NOMO-1 treated with DMSO at 0.1 percent for 48 hours (cell line): ENCODE measurements at regions not wholly inside any gene's neighbourhood (a gene's known extent, or its start where the extent isn't known, plus 50 kb on each side); places are given as distances from the start of the nearest gene placed in this dataset.

Experiments
- DNase-seq: peaks from one replicate; lab custom pipeline; 2025; ENCODE audit not compliant: unreplicated experiment; lab: John Stamatoyannopoulos, UW

DNA sequence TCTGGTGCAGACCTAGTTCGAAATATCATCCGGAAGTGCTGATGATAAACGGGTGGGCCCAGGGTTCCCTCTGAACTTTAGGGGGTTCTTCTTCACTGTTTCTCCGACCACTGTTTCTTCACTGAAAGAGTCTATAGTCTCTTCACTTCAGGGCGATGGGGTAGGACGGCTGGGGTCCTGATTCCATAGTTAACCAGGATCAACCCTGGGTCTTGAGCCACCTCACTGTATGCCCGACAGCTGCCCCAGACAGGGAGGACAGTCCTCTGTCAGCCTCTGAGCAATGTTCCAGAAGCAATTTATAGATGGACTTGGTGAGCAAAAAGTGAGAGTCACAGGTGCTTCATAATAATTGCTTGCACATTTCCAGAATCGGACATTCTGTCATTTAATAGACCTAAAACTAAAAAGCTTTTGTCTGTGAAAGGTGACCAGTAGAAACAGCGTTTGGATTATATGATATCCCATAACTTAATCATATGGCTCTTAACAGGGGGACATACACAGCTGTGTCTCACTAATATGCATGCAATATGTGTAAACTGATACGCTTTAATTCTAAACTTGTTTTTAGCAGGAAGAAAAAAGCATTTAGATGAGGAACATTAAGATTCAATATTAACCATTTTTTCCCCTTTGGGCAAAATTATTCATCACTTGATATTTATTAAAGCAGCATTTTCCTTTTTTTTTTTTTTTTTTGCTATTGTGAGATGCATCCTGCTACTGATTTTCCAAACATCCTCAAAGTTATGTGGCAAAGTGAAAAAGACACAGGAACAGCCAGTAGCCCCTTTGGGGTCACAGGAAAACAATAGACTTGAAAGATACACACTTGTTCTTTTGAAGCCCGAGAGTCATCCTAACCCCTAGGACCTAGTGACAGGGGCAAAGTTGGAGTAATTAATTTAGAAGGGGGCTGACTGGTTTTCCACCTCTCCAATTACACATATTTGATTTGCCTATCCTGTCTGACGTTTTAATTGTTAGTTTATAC, 277.0 kb downstream of the ZNF536 start:
- DNase-seq, result no peak

DNA sequence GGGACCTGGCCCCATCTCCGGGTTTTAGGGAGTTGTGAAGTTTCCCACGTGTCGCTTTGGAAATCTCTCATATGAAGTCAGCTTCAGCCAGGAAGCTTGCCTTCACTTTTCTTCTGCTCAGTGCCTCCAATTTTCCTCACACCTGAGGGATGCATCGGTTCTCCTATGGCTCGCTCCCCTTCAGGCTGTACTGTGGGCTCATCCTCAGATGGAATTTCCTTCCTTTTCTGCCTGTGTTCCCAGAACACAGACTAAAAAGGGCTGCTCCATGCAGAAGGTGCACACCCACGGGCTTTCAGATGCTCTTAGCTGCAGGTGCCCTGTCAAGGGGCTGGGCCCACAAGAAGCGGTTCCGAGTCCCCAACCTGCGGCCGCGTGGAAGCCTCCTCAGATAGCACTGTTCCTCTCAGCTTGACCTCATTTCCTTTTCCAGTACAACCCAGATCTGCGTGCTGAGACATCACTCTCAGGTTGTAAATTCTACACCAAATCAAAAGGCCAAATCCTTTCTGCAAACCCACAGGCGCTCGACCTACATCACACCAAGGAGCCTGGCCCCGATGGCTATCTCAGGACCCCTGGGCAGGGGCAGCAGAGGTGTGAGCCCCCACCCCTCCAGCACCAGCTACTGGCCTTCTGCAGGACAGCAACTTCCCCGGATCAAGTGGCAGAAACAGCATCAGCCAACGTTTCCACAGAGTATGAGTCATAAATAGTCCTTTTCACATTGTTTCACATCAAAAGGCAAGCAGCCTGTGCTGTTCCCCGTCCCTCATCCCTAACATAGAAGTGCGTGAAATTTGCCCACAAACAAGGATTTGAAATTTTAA, 275.9 kb downstream of the ZNF536 start:
- DNase-seq, result no peak

DNA sequence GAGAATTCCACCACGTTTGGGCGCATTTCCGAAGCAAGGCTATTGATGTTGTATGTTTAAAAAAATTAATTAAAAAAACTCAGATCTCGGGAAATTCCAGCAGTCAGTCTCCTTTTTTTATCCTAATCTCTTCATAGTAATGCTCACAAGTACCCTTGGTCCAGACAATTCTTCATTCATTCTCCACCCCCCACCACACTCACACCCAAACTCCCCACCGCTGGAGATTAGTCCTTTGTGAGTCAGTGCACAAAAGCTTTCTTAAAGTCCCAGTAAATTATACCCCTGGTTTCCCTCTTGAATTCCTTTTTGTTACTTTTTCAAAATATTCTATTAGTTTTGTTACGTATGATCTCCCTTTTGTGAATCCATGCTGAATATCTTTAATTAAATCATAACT, 274.6 kb downstream of the ZNF536 start:
- DNase-seq, result no peak

DNA sequence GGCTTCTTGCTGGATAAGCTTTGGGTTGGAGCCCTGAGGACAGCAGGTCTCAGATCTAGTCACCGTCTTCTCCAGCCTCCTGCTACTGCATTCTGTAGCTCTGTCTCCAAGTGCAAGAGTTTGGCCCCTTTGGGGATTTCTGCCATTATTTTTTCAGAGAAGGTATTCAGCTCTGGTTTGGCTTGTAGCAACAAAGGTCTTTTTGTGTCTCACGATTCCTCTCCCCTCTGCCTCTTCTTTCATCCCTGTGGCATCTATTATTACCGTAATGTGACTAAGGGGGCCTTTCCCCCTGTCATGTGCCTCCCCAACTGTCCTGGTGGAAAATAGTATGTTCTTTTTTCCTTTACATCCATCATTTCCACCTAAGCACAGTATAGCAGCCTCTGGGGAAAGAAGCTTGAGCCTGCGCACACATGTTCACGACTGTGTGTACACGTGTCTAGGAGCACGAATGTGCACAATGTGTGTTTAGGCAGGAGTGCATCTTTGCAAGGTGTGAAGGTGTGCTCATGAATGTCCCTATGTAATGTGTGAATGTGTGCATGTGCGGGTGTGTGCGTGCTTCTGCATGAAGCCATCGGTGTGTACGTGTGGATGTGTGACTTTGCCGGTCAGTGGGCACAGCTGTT, 273.9 kb downstream of the ZNF536 start:
- no peak for DNase-seq

DNA sequence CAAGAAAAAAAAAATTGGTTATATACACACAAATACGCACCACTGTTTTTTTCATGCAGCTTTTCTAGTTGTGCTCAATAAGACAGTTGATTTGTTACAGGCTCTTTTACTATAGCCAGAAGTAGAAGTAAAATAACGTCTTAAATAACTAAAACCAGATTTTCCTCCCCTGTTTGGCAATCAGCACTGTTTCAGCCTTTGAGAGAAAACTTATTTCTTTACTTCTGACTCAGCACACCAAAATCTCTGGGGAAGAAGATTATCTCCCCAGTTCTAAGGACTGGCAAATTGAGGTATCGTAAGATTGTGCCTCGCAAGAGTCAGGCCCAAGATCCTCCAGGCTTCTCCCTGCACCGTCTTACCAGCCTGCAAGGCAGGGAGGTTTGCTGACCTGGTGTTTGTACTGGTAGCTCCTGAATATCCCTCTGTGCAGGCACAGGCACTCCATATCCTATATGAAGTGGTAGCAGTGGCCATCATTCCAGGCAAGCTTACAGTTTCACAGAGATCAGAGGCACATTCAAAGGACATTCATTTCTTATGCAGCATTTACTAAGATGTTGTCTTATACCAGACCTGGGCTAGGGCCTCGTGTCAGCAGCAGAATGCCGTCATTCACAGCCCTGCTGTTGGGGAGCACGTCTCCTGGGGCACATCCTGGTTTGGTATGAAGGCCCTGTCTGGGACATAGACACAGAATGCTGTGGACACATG, 268.2 kb downstream of the ZNF536 start:
- DNase-seq, result no peak

DNA sequence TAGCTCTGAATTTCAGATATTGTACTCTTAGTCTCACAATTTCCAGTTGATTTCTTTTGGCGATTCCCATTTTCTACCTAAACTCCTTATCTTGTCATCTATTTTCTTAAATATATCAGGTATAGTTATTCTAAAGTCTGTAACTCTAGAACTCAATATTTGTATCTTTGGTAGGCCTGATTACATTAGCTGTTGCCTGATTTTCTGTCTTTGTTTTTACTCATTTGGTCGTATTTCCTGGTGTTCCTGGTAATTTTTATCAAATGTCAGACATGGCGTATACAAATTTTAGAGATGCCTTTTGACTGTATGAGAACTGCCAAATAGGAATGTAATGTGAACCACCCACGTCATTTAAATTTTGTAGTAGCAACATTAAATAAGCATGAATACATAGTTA, 266.7 kb downstream of the ZNF536 start:
- no peak for DNase-seq

DNA sequence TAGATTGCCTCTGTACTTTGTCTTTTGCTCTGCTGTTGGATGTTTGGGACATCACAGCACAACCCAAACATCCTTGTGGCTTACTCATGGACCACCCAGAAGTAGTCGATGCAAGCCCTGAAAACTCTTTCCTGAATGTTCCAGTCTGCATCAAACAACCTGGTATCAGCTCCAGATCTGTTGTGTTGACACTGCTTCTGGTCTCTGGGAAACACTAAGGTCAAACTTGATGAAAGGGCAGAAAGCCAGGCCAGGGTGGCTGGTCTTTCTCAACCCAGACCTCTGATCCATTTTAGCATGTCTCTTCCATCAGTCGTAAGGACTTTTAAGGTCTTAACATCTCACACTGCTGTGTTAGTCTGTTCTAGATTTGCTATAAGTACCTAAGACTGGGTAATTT, 265.7 kb downstream of the ZNF536 start:
- no peak for DNase-seq

DNA sequence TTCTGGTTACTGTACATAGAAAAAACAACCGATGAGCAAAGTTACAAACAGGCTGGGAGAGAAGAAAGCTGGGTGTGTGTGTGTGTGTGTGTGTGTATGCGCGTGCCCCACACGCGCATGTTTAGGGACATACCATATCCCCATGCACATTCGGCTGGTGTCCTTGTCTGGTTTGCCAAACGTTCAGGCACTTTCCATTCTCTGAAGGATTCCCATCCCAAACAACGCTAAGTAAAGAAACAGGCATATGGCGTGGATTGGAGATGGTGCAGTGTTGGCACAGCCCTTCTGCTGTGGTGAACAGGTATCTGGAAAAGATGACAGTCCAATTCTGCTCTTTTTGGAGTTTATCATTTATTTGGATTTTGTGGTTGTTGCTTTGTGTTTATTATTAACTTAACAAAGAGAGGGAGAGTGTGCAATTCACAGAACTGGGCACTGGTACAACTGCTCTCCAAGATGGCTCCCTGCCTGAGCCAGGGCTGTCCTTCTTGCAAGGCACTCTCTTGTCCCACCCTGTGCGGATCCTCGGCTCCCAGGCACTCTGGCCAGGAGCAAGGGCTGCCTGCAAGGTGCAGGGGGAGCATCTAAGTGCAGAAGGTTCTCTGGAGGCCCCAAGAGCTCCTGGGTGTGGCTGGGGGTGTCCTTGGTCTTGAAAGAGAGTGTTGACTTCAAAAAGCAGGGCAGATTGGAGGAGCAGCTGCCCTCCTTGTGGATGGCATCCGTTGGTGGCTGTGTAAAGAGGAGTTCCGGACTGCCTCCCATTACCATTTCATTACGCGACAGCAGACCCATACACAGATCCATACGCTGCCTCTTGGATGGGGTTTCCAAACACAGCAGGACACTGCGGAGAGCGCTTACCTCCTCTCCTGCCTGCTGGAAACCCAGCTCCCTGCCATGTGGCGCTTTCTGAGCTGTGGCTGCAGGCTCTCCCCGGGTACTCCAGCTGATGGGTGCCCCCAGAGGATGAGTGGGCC, 263.1 kb downstream of the ZNF536 start:
- DNase-seq, result no peak

DNA sequence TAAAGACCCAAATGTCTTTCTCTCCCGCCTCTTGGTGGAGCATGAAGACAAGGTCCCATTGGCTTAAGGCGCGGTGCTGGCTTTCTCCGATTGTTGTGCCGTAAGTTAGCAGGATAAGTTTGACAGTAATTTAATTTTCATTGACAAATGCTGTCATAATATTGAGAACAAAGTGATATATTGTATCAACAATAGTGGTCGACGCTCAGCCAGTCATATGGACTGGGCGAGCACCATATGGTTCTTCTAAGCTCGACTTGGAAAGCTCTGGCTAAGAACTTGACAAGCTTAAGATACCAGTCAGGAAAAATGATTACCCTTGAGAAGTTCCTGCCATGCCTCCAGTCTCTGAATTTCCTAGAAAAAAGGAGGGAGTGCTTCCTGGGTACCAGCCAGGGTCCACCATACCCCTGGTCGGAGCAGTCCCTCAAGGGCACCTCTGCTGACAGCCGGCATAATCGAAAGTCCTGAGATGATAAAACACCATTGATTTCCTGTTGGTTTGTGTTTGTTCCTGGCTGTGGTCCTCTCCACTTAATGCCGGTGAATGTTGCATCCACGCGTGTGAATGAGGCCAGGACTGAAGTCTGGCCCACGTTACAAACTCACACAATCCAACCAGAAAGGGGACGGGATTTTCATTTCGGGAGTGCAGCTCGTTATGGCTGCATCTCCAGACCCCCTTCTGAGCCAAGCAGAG, 262.1 kb downstream of the ZNF536 start:
- no peak for DNase-seq

DNA sequence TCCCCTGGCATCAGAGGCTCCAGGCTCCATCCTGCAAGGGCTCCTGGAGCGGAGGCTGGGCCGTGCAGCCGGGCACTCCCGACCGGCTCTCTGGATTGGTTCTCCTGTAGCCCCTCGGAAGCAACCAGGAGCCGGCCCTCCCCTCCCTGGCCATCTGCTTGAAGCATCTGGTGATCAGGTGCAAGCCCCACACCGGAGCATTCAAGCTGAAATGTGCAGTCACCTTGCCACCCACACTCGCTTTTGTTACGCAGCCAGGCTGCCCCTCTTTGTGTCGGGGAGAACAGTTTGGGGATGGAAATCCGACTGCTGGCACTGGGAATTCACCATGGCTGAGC, 258.8 kb downstream of the ZNF536 start:
- DNase-seq, result no peak

DNA sequence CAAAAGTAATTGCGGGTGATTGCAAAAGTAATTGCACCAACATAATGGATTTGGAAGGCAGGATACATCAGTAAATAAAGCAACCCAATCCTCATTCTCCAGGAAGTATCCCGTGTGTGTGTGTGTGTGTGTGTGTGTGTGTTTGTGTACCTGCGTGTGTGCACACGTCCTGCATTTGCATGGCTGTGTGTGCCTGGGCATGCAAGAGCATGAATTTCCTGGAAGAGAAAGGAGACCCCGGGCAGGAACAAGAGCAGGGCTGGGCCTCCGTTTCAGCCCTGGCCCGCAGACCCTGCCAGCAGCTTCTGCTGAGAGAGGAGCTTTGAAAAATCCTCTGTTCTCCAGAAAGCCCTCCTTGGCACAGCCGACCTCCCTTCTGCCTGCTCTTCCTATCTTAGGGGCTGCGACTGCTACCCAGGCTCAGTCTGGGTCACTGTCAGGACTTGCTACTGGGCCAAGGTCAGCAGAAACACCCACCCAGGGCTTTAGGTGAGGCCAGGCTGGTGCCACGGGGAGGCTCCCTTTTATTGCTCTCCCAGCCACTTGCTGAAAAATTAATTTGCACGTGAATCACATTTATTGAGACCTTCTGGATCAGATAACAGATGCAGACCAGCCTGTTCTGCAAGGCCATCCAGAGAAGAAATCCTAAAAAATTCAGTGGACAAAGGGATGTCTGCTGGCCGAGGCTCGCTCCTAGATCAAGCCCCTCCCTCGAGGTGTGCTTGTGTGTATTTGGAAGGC, 258.3 kb downstream of the ZNF536 start:
- no peak for DNase-seq

DNA sequence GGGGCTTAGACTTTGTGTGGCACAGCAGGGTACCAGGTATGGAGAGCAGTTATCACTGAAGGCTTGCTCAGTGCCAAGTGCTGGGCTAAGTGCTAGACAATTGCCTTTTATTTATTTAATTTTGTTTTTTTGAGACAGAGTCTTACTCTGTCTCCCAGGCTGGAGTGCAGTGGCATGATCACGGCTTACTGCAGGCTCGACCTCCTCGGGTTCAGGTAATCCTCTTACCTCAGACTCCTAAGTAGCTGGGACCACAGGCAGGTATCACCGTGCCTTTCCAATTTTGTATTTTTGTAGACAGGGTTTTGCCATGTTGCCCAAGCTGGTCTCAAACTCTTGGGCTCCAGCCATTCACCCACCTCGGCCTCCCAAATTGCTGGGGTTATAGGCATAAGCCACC, 256.9 kb downstream of the ZNF536 start:
- DNase-seq, result no peak

DNA sequence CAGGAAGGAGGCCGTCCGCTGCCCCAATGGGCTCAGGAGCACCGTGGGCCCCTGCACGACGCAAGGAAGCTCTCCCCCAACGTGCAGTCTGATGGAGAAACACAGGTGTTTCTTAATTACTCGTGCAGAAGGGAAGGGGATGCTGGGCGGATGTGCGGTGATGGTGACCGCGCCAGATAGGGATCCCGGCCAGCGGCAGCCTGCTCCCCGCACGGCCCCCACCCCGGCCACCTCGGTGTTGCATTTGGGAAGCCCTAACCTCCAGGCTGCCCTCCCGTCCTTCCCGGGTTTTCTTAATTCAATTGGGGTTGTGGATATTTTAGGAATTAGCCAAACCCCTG, 254.4 kb downstream of the ZNF536 start:
- DNase-seq, result no peak

DNA sequence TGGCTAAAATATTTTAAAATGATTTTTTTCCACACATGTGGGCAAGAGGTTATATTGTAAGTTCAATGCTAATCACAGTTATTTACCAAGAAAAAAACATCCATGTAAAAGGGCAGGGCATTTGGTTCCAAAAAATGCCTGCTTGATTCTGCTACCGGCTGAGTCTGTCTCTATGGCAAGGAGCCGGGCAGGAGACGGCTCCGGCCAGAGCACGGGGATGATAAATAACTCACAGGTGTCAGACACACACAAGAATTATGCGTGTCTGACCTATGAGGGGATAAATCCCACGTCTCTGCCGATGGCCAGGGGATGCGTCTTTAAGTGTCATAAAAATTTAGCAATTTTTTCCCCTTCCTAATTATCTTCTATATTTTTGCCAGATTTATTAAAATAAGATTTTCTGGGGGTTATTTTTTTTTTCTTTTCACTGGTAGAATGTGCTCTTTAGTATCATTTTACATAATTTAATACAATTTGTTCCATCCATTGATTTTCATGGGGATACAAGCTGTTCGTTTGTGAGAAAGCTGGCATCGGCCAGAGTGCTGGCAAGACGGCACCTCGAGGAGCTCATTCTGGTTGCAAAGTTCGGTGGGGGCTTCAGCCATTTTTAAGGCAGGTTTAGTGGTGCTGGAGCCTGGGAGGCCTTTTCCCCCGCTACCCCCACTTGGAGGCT, 253.9 kb downstream of the ZNF536 start:
- DNase-seq, result no peak

DNA sequence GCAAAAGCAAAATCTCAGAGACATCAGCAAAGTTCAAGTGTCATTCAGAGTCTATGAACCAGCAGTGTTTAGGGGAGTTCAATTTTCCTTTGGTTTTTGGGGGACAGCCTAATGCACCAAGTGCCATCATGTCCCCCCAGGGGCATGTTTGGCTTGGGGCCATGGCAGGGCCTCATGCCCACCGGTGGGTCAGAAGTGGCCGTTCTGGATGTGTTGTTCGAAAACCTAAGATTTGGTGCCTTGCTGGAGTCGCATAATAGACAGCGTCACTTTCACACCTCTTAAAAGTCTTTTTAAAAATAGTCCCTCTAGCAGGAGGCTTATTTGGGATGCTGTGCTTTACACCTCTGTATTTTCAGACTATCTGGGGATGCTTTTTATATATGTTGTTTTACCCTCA, 250.1 kb downstream of the ZNF536 start:
- DNase-seq, result no peak

DNA sequence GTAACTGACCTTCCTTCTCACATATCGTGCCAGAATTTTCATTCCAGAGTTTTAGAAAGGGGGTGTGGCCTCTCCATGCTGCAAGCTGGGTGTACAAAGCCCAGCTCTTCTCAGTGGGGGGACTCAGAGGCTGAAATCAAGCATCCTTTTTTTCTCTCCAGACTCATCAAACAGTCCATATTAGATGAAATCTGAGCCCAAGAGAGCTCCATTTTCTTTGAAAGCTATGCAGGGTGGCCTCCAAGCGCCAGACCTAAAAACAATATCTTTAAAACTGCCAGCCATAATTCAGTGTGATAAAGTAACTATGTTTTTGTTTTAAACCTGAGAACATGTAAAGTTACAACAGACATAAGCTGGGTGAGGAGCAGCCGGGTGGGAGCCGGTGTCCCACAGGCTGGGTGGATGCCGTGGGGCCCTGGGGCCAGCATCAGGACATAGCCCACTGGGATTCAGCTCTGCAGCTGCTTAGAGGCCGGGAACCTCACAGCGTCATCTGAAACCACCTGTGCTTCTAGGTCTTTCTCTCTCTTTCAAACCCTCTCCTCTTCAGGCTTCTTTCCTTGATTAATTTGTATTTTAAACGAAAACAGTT, 249.2 kb downstream of the ZNF536 start:
- no peak for DNase-seq

DNA sequence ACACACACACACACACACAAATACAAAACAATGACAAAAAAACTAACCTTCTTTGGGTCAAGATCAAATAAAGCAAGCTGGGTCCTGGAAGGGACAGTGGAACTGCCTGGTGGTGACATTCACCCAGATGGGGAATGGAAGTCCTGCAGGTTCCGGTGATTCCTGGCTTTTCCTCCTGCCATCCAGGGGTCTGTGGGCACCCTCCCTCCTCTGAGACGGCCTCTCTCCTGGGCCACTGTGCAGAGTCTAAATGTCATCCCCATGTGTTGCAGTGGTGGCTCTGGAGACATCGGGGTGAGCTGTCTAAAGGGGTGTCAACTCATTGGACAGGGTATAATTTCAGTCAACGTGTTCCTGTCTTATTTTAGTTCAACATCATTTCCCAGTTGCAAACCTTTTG, 248.2 kb downstream of the ZNF536 start:
- no peak for DNase-seq
